AG08396 (cell line): ENCODE measurements at regions not wholly inside any gene's neighbourhood (a gene's known extent, or its start where the extent isn't known, plus 50 kb on each side); places are given as distances from the start of the nearest gene placed in this dataset.
"Not testable (repeated sequence)": the region's sequence is repeated elsewhere in the genome, so short reads cannot be mapped to it uniquely, and the experiment has no call there.

Experiments
- DNase-seq: peaks from one replicate; pipeline ENCODE4 v3.0.0; 2012; ENCODE audit warnings: low spot score, mixed read lengths

GRCh38 chrX:66110112-66110511, 53.9 kb upstream of the HEPH start:
- DNase-seq: peak; percentile 20

GRCh38 chrX:66107860-66108259, 56.2 kb upstream of the HEPH start:
- DNase-seq: not testable (repeated sequence)

GRCh38 chrX:66102398-66102797, 61.6 kb upstream of the HEPH start:
- DNase-seq: not testable (repeated sequence)

- DNase-seq: no peak
Observed at GRCh38 chrX:66098162-66098561, 58.3 kb upstream of the VSIG4 start.

- not testable (repeated sequence) for DNase-seq
Observed at GRCh38 chrX:66096987-66097386, 57.1 kb upstream of the VSIG4 start.

- not testable (repeated sequence) for DNase-seq
Observed at GRCh38 chrX:66090004-66090403, 50.1 kb upstream of the VSIG4 start.
